Spleen (tissue), 11 donors: ENCODE measurements at regions not wholly inside any gene's neighbourhood (a gene's known extent, or its start where the extent isn't known, plus 50 kb on each side); places are given as distances from the start of the nearest gene placed in this dataset.

Experiments
- DNase-seq: peaks from one replicate; pipeline ENCODE4 v3.0.0-alpha.2; 2020
- H3K27ac ChIP-seq, 8 donors: fragments of 200-600 bp; sonication (generic) in 7 of 8; 1 replicate in 4 of 8; 2 replicates in 4 of 8; pipeline versions ENCODE4 v1.5.0 to v1.8.0; 2016 to 2021; ENCODE audit warnings: inconsistent platforms in 4 of 8, mild to moderate bottlenecking in 4 of 8, moderate library complexity in 1 of 8
- H3K27me3 ChIP-seq, 7 donors: fragments of 200-600 bp; sonication (generic) in 6 of 7; replicated peaks in 1 of 7; 1 replicate in 4 of 7; 2 replicates in 3 of 7; pipeline versions ENCODE4 v1.5.0 to v1.8.0; 2016 to 2021; ENCODE audit warnings: inconsistent platforms in 3 of 7, mild to moderate bottlenecking in 1 of 7
- H3K36me3 ChIP-seq, 6 donors: fragments of 200-600 bp; sonication (generic) in 5 of 6; 1 replicate in 4 of 6; 2 replicates in 2 of 6; pipeline versions ENCODE4 v1.5.0 to v1.8.0; 2016 to 2021; ENCODE audit warnings: inconsistent platforms in 2 of 6
- H3K4me1 ChIP-seq, 6 donors: fragments of 200-600 bp; sonication (generic) in 5 of 6; 1 replicate in 3 of 6; 2 replicates in 3 of 6; pipeline versions ENCODE4 v1.5.0 to v1.8.0; 2016 to 2021; ENCODE audit warnings: inconsistent platforms in 3 of 6
- H3K4me3 ChIP-seq, 8 donors: fragments of 200-600 bp; sonication (generic) in 7 of 8; 1 replicate in 4 of 8; 2 replicates in 4 of 8; pipeline versions ENCODE4 v1.5.0 to v1.8.0; 2016 to 2021; ENCODE audit warnings: inconsistent platforms in 4 of 8, mild to moderate bottlenecking in 4 of 8, moderate library complexity in 2 of 8
- H3K9me3 ChIP-seq, 8 donors: fragments of 200-600 bp; sonication (generic) in 7 of 8; 1 replicate in 4 of 8; 2 replicates in 4 of 8; pipeline versions ENCODE4 v1.5.0 to v1.8.0; 2016 to 2021; ENCODE audit warnings: inconsistent platforms in 4 of 8
- CTCF ChIP-seq, 11 experiments: fragments of 200-600 bp in 7 of 11; fragments of 450-650 bp in 4 of 11; sonication (generic) in 4 of 11; IDR thresholded peaks in 8 of 11; conservative IDR thresholded peaks in 3 of 11; 1 replicate in 7 of 11; 2 replicates in 4 of 11; pipeline versions ENCODE4 v1.4.0 to v1.8.0; 2016 to 2021; ENCODE audit warnings: antibody characterized with exemption in 11 of 11, inconsistent platforms in 4 of 11, mild to moderate bottlenecking in 1 of 11
- POLR2A ChIP-seq, 3 donors: fragments of 450-650 bp; IDR thresholded peaks; one replicate each; pipeline ENCODE4 v1.5.1; 2017; ENCODE audit warnings: antibody characterized with exemption in 3 of 3, mild to moderate bottlenecking in 1 of 3
- POLR2AphosphoS5 ChIP-seq, 3 donors: sonication (generic); formaldehyde crosslinking; IDR thresholded peaks; one replicate each; pipeline ENCODE4 v1.5.1; 2017; ENCODE audit warnings: antibody characterized with exemption in 3 of 3
- WGBS, 5 donors: extraction: QIAGEN DNeasy Blood & Tissue Kit in 3 of 5; methylation state at CpG; one replicate each; pipeline versions ENCODE4 v1.1.5 to v1.1.7; 2013 to 2018; 5-methylcytosine and 5-hydroxymethylcytosine counted together
- intact Hi-C: fragments of 100-400 bp; cut with DNase I; formaldehyde crosslinking; loops from one replicate; pipeline ENCODE4 v1.15.0; 2023; ENCODE audit warnings: low total_unique reads
- donor health status: healthy with polysubstance abuse.
- donor health status: DM: no; HTN: no; CAD: no; lungs with moderate emphysema.
- donor health status: DM: no; HTN: no; CAD: no.
- donor health status: Bipolar disorder and iron deficiency.
- donor health status: healthy.
- donor health status: DM: no; HTN: no; CAD: no.
- donor health status: DM: yes; HTN: yes; CAD: no.

GRCh38 chr16:64826374-64826773 lies 295.5 kb downstream of the CDH11 start:
- H3K9me3 ChIP-seq: peaks cover 0 to 18% (median 9%) of the 10 kb centered on the region in 8 donors
- H3K36me3 ChIP-seq: no peaks in the 10 kb centered on the region
- H3K27me3 ChIP-seq: no peaks in the 10 kb centered on the region
- no peak for DNase-seq
- intact Hi-C loops: no loop called here
- 87 to 92% (median 92%) methylated on average over 2 of the region's 2 CpGs for WGBS, 5 donors
- H3K27ac ChIP-seq: no peak overlapping the region
- TF ChIP-seq POLR2A (IDR thresholded peaks at IDR 0.05) (no peak), CTCF (IDR thresholded peaks at IDR 0.05 in 8 of 11, conservative IDR thresholded peaks at IDR 0.05 in 3 of 11) (no peak), POLR2AphosphoS5 (IDR thresholded peaks at IDR 0.05) (no peak)
- H3K4me1 ChIP-seq: no peaks in the 10 kb centered on the region
- H3K4me3 ChIP-seq: no peak overlapping the region

- no peak for TF ChIP-seq CTCF (IDR thresholded peaks at IDR 0.05 in 8 of 11, conservative IDR thresholded peaks at IDR 0.05 in 3 of 11)
- no peak for TF ChIP-seq POLR2A (IDR thresholded peaks at IDR 0.05)
- TF ChIP-seq POLR2AphosphoS5 (IDR thresholded peaks at IDR 0.05): no peak
- Histone ChIP-seq H3K27ac (no peak overlapping the region), H3K9me3 (peaks cover 0 to 16% (median 9%) of the 10 kb centered on the region in 8 donors), H3K4me3 (no peak overlapping the region), H3K27me3 (no peaks in the 10 kb centered on the region), H3K4me1 (no peaks in the 10 kb centered on the region), H3K36me3 (no peaks in the 10 kb centered on the region)
- DNase-seq: no peak
- 66 to 78% (median 71%) methylated on average over 2 of the region's 2 CpGs for WGBS, 5 donors
- intact Hi-C loops: no loop called here
Measured at GRCh38 chr16:64823481-64824075, 298.3 kb downstream of the CDH11 start.

GRCh38 chr16:64809876-64810629 lies 311.8 kb downstream of the CDH11 start:
- H3K4me1 ChIP-seq: no peaks in the 10 kb centered on the region
- H3K27me3 ChIP-seq: no peaks in the 10 kb centered on the region
- DNase-seq: no peak
- peaks cover 0 to 17% (median 0%) of the 10 kb centered on the region in 8 donors for H3K9me3 ChIP-seq
- no peaks in the 10 kb centered on the region for H3K36me3 ChIP-seq
- H3K27ac ChIP-seq: no peak overlapping the region
- no peak for TF ChIP-seq POLR2AphosphoS5 (IDR thresholded peaks at IDR 0.05)
- TF ChIP-seq CTCF (IDR thresholded peaks at IDR 0.05 in 8 of 11, conservative IDR thresholded peaks at IDR 0.05 in 3 of 11): no peak
- no peak for TF ChIP-seq POLR2A (IDR thresholded peaks at IDR 0.05)
- WGBS, 5 donors: 74 to 80% (median 77%) methylated on average over 3 of the region's 3 CpGs
- no peak overlapping the region for H3K4me3 ChIP-seq
- intact Hi-C loops: no loop called here

- no peak overlapping the region for H3K4me3 ChIP-seq
- peaks cover 0 to 17% (median 0%) of the 10 kb centered on the region in 8 donors for H3K9me3 ChIP-seq
- no peaks in the 10 kb centered on the region for H3K27me3 ChIP-seq
- 67 to 85% (median 80%) methylated on average over 4 of the region's 4 CpGs for WGBS, 5 donors
- H3K36me3 ChIP-seq: no peaks in the 10 kb centered on the region
- no peaks in the 10 kb centered on the region for H3K4me1 ChIP-seq
- DNase-seq: no peak
- intact Hi-C loops: no loop called here
- no peak overlapping the region for H3K27ac ChIP-seq
- TF ChIP-seq CTCF (IDR thresholded peaks at IDR 0.05 in 8 of 11, conservative IDR thresholded peaks at IDR 0.05 in 3 of 11) (no peak), POLR2AphosphoS5 (IDR thresholded peaks at IDR 0.05) (no peak), POLR2A (IDR thresholded peaks at IDR 0.05) (no peak)
Measured at GRCh38 chr16:64808474-64808873, 313.4 kb downstream of the CDH11 start.
